BJ (cell line): ENCODE measurements at regions not wholly inside any gene's neighbourhood (a gene's known extent, or its start where the extent isn't known, plus 50 kb on each side); places are given as distances from the start of the nearest gene placed in this dataset.
A peak's percentile ranks its signal among the peaks of the same experiment; 100 is the strongest.
"Not testable (repeated sequence)": the region's sequence is repeated elsewhere in the genome, so short reads cannot be mapped to it uniquely, and the experiment has no call there.

Experiments used
- CTCF ChIA-PET: fragments of 350-600 bp; formaldehyde crosslinking; extraction: SDS; loops from one replicate; lab custom pipeline; 2021; ENCODE audit warnings: antibody characterized with exemption, inconsistent platforms; lab: Yijun Ruan, JAX
- POLR2A ChIA-PET: fragments of 300-600 bp; sonication (Branson Sonifier 250); formaldehyde crosslinking; extraction: SDS; loops from one replicate; lab custom pipeline; 2021; ENCODE audit warnings: antibody characterized with exemption; lab: Charles Lee
- DNase-seq: peaks from one replicate; pipeline ENCODE4 v3.0.0-alpha.2; 2011; ENCODE audit warnings: low read depth
- H3K27me3 ChIP-seq: 2 replicates; pipeline ENCODE4 v1.6.0; 2011; ENCODE audit warnings: low read length; ENCODE audit not compliant: control insufficient read depth, insufficient read depth
- H3K36me3 ChIP-seq: 2 replicates; pipeline ENCODE4 v1.5.1; 2011; ENCODE audit warnings: low read length; ENCODE audit not compliant: control insufficient read depth, insufficient read depth
- H3K4me3 ChIP-seq: 2 replicates; pipeline ENCODE4 v1.5.1; 2011; ENCODE audit warnings: low read depth, mild to moderate bottlenecking, control low read depth, low read length
- TF ChIP-seq, protein P1 (sequence below): IDR thresholded peaks from 2 replicates; pipeline ENCODE4 v1.5.1; 2011; ENCODE audit warnings: low read depth, mild to moderate bottlenecking, control low read depth, inconsistent platforms, low read length, moderate library complexity; ENCODE audit not compliant: insufficient read depth

DNA sequence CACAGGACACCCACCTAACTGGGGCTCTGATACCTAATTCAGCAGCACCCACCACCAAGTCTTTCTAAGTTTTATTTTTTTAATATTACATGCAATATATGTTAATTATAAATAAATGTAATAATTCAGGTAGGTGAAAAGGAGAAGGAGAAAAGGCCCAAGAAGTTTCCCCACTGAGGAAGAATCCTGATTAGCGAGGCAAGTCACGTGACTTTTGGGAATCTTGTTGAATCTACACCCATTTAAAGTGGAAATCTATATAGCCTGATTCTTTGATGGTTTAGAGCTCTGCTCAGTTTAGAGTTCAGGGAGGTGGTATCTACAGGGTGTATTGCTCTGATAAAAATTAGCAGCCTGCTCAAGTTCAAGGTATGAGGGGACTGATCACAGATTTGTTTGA lies 947.1 kb upstream of the DEFB115 start:
- CTCF ChIA-PET, H3K27me3 ChIP-seq, H3K4me3 ChIP-seq, POLR2A ChIA-PET, H3K36me3 ChIP-seq, DNase-seq: not testable (repeated sequence)

DNA sequence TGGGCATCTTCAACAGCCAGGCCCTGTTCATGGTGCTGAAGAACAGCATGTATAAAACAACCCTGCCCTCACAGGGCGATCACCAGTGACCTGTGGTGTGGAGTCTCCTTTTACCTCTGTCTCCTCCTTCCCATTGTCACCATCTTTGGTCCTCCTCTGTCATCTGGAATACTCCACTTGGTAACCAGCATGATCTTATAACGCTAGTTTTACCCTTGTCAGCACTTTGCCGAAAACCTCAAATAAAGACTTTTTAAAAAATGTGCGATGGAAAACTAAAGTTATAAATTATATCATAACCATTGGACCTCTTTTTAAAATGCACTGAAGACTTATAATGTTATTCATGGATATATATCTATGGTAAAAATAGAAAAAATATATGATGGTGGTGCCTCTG lies 945.2 kb upstream of the DEFB115 start:
- POLR2A ChIA-PET, DNase-seq, H3K27me3 ChIP-seq, H3K36me3 ChIP-seq, H3K4me3 ChIP-seq, CTCF ChIA-PET: not testable (repeated sequence)

DNA sequence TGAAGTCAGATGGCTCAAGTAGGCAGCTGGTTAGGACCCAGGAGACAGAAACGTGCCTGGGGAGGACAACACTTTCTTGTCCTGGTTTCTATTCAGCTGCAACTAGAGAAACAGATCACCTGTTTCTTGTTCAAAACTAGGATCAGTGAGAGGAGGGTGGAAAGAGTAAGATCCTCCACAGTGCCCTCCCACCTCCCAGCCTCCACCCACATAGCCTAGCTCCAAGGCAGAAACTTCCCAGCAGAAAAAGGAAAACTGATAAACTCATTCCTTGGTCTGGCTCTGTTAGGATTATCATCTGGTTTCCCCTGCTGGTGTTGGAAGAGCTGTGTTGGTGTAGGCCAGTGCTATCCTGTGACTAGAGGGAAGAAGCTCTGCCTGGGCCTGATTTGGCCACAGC lies 943.8 kb upstream of the DEFB115 start:
- POLR2A ChIA-PET, H3K27me3 ChIP-seq, H3K36me3 ChIP-seq, H3K4me3 ChIP-seq, CTCF ChIA-PET, DNase-seq: not testable (repeated sequence)

DNA sequence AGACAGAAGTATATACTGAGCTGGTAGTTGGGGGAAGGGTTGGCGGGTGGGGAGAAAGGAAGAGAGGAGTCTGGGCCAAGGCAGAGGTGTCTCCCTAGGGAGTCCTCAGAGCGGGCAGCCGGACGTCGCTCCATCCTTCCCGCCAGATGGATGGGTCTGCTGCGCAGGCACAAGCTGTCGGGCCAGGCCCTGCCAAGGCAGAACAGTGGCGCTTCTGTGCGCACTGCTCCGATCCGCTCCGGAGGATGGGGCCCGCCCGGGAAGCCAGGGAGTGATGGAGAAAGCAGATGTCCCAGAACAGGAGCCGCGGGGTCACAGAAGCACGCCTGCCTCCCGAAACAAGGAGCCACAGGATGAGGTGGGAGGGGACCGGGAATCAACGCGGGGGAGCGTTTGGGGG lies 941.4 kb upstream of the DEFB115 start:
- POLR2A ChIA-PET, H3K27me3 ChIP-seq: not testable (repeated sequence)

DNA sequence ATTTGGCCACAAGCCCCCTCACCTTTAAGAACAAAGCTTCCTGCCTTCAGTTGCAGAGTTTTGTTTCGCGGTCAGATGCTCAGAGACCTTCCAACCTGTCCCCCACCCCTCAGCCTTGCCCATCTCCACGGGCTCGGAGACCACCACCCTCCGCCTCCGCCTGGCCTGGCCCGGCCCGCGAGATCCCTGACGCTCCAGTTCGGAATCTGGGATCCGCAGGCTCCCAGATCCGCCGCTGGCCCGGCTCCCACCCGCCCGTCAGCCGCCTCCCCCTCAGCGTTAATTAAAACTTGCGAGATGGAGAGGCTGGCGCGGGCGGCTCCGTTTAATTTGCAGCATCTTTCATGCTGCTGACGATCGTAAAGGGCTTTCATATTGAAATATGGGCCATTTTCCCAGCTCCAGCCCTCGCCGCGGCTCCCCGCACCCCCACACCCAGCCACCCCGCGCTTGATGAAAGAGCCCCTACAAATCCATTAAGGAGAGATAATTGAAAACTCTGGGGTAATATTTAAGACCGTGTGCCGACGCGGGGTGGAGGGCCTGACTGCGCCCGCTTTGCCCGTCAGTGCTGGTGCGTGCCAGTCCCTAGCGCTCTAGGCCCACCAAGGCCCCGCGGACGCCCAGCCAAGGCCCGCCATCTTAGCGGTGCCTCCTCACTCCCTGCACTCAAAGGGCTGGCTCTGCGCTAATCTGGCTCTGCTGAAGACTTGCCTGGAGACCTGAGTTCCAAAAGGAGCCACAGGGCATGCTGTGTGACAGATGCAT lies 940.7 kb upstream of the DEFB115 start:
- CTCF ChIA-PET, DNase-seq, H3K36me3 ChIP-seq, H3K4me3 ChIP-seq, H3K27me3 ChIP-seq, POLR2A ChIA-PET: not testable (repeated sequence)

More for the DNA sequence above, 941.4 kb upstream of the DEFB115 start:
- DNase-seq, H3K4me3 ChIP-seq, H3K36me3 ChIP-seq, CTCF ChIA-PET: not testable (repeated sequence)

DNA sequence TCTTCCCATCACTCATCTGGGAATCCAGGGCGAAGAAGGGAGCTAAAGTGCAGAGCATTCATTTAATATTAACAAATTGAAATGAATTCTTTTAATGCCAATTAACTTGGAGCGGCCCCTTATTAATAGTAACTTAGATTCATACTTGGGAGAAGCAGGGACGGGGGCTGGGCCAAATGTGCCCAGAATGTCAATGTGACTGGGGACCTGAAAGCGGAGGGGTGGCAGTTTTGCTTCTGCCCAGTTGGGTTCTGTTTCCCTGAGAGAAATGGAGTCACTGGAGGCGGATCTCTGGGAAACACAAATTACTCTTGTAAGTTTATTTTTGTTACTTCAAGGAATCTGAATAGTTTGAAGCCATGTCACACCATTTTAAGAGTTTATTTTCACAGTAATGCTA lies 923.7 kb upstream of the DEFB115 start:
- POLR2A ChIA-PET, H3K27me3 ChIP-seq, CTCF ChIA-PET, H3K36me3 ChIP-seq, DNase-seq, H3K4me3 ChIP-seq: not testable (repeated sequence)

DNA sequence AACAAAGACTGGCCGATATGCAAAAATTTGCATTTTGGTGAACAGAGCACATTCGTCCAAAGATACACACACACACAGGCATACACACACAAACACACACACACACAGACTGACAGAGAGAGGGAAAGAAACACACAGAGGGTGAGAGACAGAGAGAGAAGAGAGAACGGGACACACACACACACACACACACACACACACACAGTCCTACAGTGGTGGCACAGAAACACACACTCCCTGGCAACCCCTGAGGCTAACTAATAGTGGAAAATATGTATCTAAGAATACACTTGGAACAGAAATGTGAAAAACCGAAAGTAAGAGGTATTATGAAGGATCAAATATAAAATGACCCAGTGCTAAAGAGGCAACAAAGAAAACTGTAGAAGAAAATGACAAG lies 919.9 kb upstream of the DEFB115 start:
- DNase-seq, H3K4me3 ChIP-seq, CTCF ChIA-PET, H3K27me3 ChIP-seq, H3K36me3 ChIP-seq, POLR2A ChIA-PET: not testable (repeated sequence)

DNA sequence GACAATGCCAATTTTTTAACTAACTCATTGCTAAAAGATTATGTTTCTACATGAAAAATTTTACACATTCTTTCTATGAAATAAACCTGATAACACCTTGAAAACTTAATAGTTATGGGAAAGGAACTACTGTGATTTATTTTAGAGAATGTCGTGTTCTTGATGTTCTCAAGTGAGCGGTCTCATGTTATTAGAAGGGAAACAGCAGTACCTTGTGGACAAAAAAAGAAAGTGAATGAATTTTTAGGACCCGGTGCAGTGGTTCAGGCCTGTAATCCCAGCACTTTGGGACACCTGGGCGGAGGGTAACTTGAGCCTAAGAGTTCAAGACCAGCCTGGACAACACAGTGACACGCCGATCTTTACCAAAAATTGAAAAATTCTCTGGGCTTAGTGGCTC lies 908.5 kb upstream of the DEFB115 start:
- CTCF ChIA-PET, H3K4me3 ChIP-seq, DNase-seq, H3K36me3 ChIP-seq, H3K27me3 ChIP-seq, POLR2A ChIA-PET: not testable (repeated sequence)

DNA sequence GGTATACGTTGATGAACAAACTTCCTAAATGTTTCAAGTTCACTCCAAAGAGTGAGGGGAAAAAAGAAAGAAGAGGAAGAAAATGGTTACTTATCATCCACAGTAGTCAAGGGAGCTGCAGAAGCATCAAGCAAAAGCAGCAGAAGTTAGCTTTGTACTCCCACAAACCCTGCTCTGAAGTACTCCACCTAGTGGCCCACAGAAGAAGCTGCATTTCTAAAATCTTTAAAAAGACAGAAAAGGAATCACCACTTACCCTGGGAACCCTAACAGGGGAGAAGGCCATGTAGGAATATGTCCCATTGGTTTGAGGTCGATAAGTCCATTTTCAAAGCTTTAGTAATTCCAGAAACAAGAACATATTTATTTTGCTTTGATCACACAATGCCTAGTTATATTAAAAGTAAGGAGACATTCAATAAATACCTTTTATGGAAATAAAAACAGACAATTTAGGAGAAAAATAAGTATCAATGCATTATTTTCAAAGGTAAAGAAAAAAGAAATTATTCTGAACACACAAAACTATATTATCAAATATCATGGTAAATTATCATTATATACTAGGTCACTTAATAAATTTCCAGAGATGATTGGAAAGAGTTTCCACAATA lies 900.5 kb upstream of the DEFB115 start:
- H3K27me3 ChIP-seq, CTCF ChIA-PET, DNase-seq, H3K4me3 ChIP-seq, POLR2A ChIA-PET, H3K36me3 ChIP-seq: not testable (repeated sequence)
- TF ChIP-seq, protein P1, sequence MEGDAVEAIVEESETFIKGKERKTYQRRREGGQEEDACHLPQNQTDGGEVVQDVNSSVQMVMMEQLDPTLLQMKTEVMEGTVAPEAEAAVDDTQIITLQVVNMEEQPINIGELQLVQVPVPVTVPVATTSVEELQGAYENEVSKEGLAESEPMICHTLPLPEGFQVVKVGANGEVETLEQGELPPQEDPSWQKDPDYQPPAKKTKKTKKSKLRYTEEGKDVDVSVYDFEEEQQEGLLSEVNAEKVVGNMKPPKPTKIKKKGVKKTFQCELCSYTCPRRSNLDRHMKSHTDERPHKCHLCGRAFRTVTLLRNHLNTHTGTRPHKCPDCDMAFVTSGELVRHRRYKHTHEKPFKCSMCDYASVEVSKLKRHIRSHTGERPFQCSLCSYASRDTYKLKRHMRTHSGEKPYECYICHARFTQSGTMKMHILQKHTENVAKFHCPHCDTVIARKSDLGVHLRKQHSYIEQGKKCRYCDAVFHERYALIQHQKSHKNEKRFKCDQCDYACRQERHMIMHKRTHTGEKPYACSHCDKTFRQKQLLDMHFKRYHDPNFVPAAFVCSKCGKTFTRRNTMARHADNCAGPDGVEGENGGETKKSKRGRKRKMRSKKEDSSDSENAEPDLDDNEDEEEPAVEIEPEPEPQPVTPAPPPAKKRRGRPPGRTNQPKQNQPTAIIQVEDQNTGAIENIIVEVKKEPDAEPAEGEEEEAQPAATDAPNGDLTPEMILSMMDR, result peak; percentile 50

DNA sequence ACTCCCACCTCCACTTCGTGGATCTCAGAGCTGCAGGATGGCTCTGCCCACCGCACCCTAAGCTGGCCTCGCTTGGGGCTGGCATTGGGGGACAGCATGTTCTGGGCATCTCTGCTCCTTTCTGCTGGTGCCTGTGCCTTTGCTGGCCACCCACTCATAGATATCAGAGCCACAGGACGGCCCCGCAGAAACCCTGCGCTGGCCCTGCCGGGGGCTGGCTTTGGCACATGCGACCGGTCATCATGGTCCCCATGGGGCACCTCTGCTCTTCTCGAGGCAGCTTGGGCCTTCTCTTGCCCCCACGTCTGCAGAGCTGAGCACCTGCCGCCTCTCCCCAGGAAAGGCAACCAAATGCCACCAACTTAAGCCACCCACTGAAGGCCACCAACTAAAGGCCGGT lies 895.7 kb upstream of the DEFB115 start:
- CTCF ChIA-PET, H3K27me3 ChIP-seq, H3K36me3 ChIP-seq, POLR2A ChIA-PET, DNase-seq, H3K4me3 ChIP-seq: not testable (repeated sequence)

DNA sequence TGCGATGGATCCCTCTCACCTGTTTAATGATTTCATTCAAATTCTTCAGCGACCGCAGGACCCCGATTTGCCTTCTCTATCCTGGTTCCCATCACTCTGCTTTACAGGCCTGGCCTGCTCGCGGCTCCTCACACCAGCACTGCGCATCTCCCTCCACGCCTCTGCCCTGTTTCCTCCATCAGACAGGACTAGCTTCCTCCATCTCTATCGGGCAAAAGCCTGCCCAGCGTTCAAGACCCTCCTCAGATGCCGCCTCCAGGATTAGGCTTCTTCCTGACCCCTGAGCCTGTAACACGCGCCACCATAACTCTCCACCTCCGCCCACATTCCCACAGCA lies 881.1 kb upstream of the DEFB115 start:
- DNase-seq, CTCF ChIA-PET, POLR2A ChIA-PET: not testable (repeated sequence)

More for the DNA sequence above, 881.1 kb upstream of the DEFB115 start:
- not testable (repeated sequence) for H3K36me3 ChIP-seq, H3K27me3 ChIP-seq
- H3K4me3 ChIP-seq, result peak overlapping the region; percentile 54
